K562 (cell line): ENCODE measurements at regions not wholly inside any gene's neighbourhood (a gene's known extent, or its start where the extent isn't known, plus 50 kb on each side); places are given as distances from the start of the nearest gene placed in this dataset.

Experiments
- ETV6 ChIP-seq, 3 experiments: fragments of 150-350 bp in 1 of 3; sonication (generic) in 1 of 3; formaldehyde crosslinking in 1 of 3; IDR thresholded peaks; 2 replicates each; pipeline versions ENCODE4 v1.6.1 to v1.8.0; 2014 to 2022; ENCODE audit warnings: borderline replicate concordance in 2 of 3, low read depth in 2 of 3, antibody characterized with exemption in 1 of 3, low read length in 1 of 3, mild to moderate bottlenecking in 1 of 3, missing genetic modification reagents in 1 of 3
- HDAC2 ChIP-seq: fragments of 450-650 bp; IDR thresholded peaks from 2 replicates; pipeline ENCODE4 v1.6.1; 2016; ENCODE audit warnings: mild to moderate bottlenecking
- MAFF ChIP-seq: IDR thresholded peaks from 2 replicates; pipeline ENCODE4 v1.6.1; 2012; ENCODE audit warnings: low read length, improper control_type of control experiment
- NCOA2 ChIP-seq, 2 experiments: fragments of 450-650 bp; IDR thresholded peaks; 2 replicates each; pipeline ENCODE4 v1.6.1; 2018; ENCODE audit warnings: mild to moderate bottlenecking in 2 of 2, moderate library complexity in 1 of 2; ENCODE audit not compliant: partially characterized antibody in 2 of 2
- NFE2 ChIP-seq: IDR thresholded peaks from 2 replicates; pipeline ENCODE4 v1.6.1; 2014; ENCODE audit warnings: antibody characterized with exemption, low read depth
- NR3C1 ChIP-seq: sonication (generic); formaldehyde crosslinking; IDR thresholded peaks from 2 replicates; pipeline ENCODE4 v1.8.1; 2022; ENCODE audit warnings: missing genetic modification reagents
- ZNF224 ChIP-seq: sonication (generic); formaldehyde crosslinking; IDR thresholded peaks from 2 replicates; pipeline ENCODE4 v1.8.0; 2022; ENCODE audit warnings: mild to moderate bottlenecking, missing genetic modification reagents
- TF ChIP-seq, protein P1 (sequence below): sonication (generic); formaldehyde crosslinking; IDR thresholded peaks from 2 replicates; pipeline ENCODE4 v1.9.0; 2022; ENCODE audit warnings: mild to moderate bottlenecking, missing genetic modification reagents
- TF ChIP-seq, protein P2 (sequence below): sonication (generic); formaldehyde crosslinking; IDR thresholded peaks from 2 replicates; pipeline ENCODE4 v1.8.0; 2022; ENCODE audit warnings: mild to moderate bottlenecking, low read depth, missing genetic modification reagents
- TF ChIP-seq, protein P3 (sequence below), 3 experiments: IDR thresholded peaks in 2 of 3; conservative IDR thresholded peaks in 1 of 3; 2 replicates each; pipeline ENCODE4 v1.5.1; 2011 to 2012; ENCODE audit warnings: low read length in 3 of 3, mild to moderate bottlenecking in 3 of 3, control low read depth in 2 of 3, improper control_type of control experiment in 1 of 3, inconsistent platforms in 1 of 3, low read depth in 1 of 3, mixed read lengths in 1 of 3, moderate library complexity in 1 of 3; ENCODE audit not compliant: insufficient read depth in 2 of 3
- TF ChIP-seq, protein P4 (sequence below), 2 experiments: fragments of 200-800 bp in 1 of 2; sonication (Bioruptor generic) in 1 of 2; sonication (generic) in 1 of 2; formaldehyde crosslinking in 1 of 2; IDR thresholded peaks in 1 of 2; conservative IDR thresholded peaks in 1 of 2; 2 replicates each; pipeline versions ENCODE4 v1.5.0 to v1.6.1; 2016 to 2020; ENCODE audit warnings: missing compliant biosample characterization in 1 of 2, missing genetic modification characterization in 1 of 2, missing genetic modification reagents in 1 of 2

DNA sequence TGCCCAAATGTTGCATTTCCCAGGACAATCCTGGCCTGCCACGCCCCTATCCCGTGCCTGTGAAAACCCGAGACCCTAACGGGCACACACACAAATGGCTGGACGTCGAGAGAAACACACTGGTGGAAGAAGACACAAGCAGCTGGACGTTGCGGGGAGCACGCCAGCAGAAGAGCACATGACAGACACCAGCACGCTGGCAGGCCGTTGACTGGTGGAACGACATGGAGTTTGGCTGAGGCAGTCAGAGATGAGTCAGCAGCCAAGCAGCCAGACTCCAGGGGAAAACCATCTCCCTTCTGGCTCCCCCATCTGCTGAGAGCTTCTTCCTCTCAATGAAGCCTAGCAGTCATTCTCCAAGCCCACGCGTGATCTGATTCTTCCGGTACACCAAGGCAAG lies 606.7 kb upstream of the LRRC4C start:
- TF ChIP-seq ZNF224 (CRISPR knock-in tag) (no peak), ETV6 (IDR thresholded peaks at IDR 0.05; ENCODE audit: borderline replicate concordance in 1 of 2, low read depth in 2 of 2, low read length in 1 of 2) (no peak), ETV6 (CRISPR knock-in tag; IDR thresholded peaks at IDR 0.05; ENCODE audit: borderline replicate concordance) (no peak), MAFF (no peak), NFE2 (no peak), NCOA2 (IDR thresholded peaks at IDR 0.05; ENCODE audit: partially characterized antibody in 2 of 2) (no peak), NR3C1 (no peak), HDAC2 (no peak)
- TF ChIP-seq, protein P1, sequence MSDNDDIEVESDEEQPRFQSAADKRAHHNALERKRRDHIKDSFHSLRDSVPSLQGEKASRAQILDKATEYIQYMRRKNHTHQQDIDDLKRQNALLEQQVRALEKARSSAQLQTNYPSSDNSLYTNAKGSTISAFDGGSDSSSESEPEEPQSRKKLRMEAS (CRISPR knock-in tag): no peak
- TF ChIP-seq, protein P2, sequence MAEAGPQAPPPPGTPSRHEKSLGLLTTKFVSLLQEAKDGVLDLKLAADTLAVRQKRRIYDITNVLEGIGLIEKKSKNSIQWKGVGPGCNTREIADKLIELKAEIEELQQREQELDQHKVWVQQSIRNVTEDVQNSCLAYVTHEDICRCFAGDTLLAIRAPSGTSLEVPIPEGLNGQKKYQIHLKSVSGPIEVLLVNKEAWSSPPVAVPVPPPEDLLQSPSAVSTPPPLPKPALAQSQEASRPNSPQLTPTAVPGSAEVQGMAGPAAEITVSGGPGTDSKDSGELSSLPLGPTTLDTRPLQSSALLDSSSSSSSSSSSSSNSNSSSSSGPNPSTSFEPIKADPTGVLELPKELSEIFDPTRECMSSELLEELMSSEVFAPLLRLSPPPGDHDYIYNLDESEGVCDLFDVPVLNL: no peak
- TF ChIP-seq, protein P3, sequence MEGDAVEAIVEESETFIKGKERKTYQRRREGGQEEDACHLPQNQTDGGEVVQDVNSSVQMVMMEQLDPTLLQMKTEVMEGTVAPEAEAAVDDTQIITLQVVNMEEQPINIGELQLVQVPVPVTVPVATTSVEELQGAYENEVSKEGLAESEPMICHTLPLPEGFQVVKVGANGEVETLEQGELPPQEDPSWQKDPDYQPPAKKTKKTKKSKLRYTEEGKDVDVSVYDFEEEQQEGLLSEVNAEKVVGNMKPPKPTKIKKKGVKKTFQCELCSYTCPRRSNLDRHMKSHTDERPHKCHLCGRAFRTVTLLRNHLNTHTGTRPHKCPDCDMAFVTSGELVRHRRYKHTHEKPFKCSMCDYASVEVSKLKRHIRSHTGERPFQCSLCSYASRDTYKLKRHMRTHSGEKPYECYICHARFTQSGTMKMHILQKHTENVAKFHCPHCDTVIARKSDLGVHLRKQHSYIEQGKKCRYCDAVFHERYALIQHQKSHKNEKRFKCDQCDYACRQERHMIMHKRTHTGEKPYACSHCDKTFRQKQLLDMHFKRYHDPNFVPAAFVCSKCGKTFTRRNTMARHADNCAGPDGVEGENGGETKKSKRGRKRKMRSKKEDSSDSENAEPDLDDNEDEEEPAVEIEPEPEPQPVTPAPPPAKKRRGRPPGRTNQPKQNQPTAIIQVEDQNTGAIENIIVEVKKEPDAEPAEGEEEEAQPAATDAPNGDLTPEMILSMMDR (IDR thresholded peaks at IDR 0.05 in 2 of 3, conservative IDR thresholded peaks at IDR 0.05 in 1 of 3; ENCODE audit: insufficient read depth in 2 of 3, low read depth in 1 of 3, low read length in 3 of 3): no peak
- TF ChIP-seq, protein P4, sequence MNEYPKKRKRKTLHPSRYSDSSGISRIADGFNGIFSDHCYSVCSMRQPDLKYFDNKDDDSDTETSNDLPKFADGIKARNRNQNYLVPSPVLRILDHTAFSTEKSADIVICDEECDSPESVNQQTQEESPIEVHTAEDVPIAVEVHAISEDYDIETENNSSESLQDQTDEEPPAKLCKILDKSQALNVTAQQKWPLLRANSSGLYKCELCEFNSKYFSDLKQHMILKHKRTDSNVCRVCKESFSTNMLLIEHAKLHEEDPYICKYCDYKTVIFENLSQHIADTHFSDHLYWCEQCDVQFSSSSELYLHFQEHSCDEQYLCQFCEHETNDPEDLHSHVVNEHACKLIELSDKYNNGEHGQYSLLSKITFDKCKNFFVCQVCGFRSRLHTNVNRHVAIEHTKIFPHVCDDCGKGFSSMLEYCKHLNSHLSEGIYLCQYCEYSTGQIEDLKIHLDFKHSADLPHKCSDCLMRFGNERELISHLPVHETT (CRISPR knock-in tag; conservative IDR thresholded peaks at IDR 0.05 in 1 of 2, IDR thresholded peaks at IDR 0.05 in 1 of 2): no peak
